ENCODE measurements at regions not wholly inside any gene's neighbourhood (a gene's known extent, or its start where the extent isn't known, plus 50 kb on each side); places are given as distances from the start of the nearest gene placed in this dataset.

GRCh38 chr4:133812954-133813353 is 388.6 kb downstream of the PABPC4L start (continued):
- TF ChIP-seq RORB (CRISPR knock-in tag; IDR thresholded peaks at IDR 0.05): no peak
- no peak for TF ChIP-seq IRF2 (CRISPR knock-in tag; IDR thresholded peaks at IDR 0.05; ENCODE audit: borderline replicate concordance, low read depth)
- no peak for TF ChIP-seq ZNF138 (CRISPR knock-in tag; conservative IDR thresholded peaks at IDR 0.05)
- TF ChIP-seq SP1 (CRISPR knock-in tag; conservative IDR thresholded peaks at IDR 0.05): no peak

GRCh38 chr4:133812236-133812635 is 389.4 kb downstream of the PABPC4L start:
- CTCF ChIA-PET: interaction anchor here (0.7 kb wide), 1 partner anchor 61 kb away, joined by 3 read pairs; no protein-coding TSS in a partner anchor
- no peaks in the 10 kb centered on the region for H3K27me3 Mint-ChIP-seq (ENCODE audit: low read depth)
- H3K27ac Mint-ChIP-seq: no peak overlapping the region
- H3K9me3 Mint-ChIP-seq: no peaks in the 10 kb centered on the region; the same call in none of the 2 replicates
- DNase-seq (ENCODE audit: low spot score) (no peak), ATAC-seq (no peak)
- no peak for TF ChIP-seq ZNF532 (CRISPR knock-in tag; IDR thresholded peaks at IDR 0.05; ENCODE audit: borderline replicate concordance)
- TF ChIP-seq, protein P1, sequence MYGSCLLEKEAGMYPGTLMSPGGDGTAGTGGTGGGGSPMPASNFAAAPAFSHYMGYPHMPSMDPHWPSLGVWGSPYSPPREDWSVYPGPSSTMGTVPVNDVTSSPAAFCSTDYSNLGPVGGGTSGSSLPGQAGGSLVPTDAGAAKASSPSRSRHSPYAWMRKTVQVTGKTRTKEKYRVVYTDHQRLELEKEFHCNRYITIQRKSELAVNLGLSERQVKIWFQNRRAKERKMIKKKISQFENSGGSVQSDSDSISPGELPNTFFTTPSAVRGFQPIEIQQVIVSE (CRISPR knock-in tag; IDR thresholded peaks at IDR 0.05; ENCODE audit: borderline replicate concordance): no peak
- TF ChIP-seq ZNF121 (CRISPR knock-in tag; IDR thresholded peaks at IDR 0.05): no peak
- no peak for TF ChIP-seq GTF2I (CRISPR knock-in tag; conservative IDR thresholded peaks at IDR 0.05)
- no peak for TF ChIP-seq ZNF281 (CRISPR knock-in tag; IDR thresholded peaks at IDR 0.05)
- H3K36me3 Mint-ChIP-seq: peaks cover 12% of the 10 kb centered on the region
- H3K4me3 Mint-ChIP-seq: no peak overlapping the region
- no peaks in the 10 kb centered on the region for H3K4me1 Mint-ChIP-seq
- POLR2A ChIA-PET: no interaction called here

DNA sequence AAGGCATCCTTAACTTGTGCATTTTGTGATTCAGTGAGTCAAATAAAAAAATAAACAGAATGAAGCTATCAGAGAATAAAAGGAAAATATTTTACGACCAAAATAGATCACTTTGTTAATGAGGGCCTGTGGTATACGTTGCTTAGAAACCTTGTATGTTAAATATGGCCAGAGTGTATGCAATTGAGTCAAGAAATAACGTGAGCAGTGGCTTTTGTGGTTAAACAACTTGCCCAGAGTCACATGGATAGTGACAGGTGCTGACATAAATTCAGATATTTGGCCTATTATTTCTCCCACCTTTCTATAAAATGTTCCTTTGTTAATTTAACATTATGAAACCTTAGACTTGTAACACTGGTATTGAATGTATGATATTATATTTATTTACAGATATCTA is 393.4 kb downstream of the PABPC4L start:
- Mint-ChIP-seq H3K27ac (no peak overlapping the region), H3K4me1 (no peaks in the 10 kb centered on the region), H3K4me3 (no peak overlapping the region), H3K27me3 (ENCODE audit: low read depth) (no peaks in the 10 kb centered on the region), H3K36me3 (no peaks in the 10 kb centered on the region), H3K9me3 (no peaks in the 10 kb centered on the region)
- no peak for ATAC-seq
- no peak for DNase-seq (ENCODE audit: low spot score)
- CTCF ChIA-PET: no interaction called here
- POLR2A ChIA-PET: no interaction called here
- no peak for TF ChIP-seq GTF2I (CRISPR knock-in tag; conservative IDR thresholded peaks at IDR 0.05)
- no peak for TF ChIP-seq ZMAT4 (CRISPR knock-in tag; IDR thresholded peaks at IDR 0.05)
- no peak for TF ChIP-seq RELA (CRISPR knock-in tag; IDR thresholded peaks at IDR 0.05; ENCODE audit: borderline replicate concordance)
- no peak for TF ChIP-seq JUN (CRISPR knock-in tag; IDR thresholded peaks at IDR 0.05)
- no peak for TF ChIP-seq ZNF512 (CRISPR knock-in tag; IDR thresholded peaks at IDR 0.05; ENCODE audit: borderline replicate concordance)
- no peak for TF ChIP-seq KAT7 (CRISPR knock-in tag; IDR thresholded peaks at IDR 0.05; ENCODE audit: borderline replicate concordance)
- TF ChIP-seq, protein P2, sequence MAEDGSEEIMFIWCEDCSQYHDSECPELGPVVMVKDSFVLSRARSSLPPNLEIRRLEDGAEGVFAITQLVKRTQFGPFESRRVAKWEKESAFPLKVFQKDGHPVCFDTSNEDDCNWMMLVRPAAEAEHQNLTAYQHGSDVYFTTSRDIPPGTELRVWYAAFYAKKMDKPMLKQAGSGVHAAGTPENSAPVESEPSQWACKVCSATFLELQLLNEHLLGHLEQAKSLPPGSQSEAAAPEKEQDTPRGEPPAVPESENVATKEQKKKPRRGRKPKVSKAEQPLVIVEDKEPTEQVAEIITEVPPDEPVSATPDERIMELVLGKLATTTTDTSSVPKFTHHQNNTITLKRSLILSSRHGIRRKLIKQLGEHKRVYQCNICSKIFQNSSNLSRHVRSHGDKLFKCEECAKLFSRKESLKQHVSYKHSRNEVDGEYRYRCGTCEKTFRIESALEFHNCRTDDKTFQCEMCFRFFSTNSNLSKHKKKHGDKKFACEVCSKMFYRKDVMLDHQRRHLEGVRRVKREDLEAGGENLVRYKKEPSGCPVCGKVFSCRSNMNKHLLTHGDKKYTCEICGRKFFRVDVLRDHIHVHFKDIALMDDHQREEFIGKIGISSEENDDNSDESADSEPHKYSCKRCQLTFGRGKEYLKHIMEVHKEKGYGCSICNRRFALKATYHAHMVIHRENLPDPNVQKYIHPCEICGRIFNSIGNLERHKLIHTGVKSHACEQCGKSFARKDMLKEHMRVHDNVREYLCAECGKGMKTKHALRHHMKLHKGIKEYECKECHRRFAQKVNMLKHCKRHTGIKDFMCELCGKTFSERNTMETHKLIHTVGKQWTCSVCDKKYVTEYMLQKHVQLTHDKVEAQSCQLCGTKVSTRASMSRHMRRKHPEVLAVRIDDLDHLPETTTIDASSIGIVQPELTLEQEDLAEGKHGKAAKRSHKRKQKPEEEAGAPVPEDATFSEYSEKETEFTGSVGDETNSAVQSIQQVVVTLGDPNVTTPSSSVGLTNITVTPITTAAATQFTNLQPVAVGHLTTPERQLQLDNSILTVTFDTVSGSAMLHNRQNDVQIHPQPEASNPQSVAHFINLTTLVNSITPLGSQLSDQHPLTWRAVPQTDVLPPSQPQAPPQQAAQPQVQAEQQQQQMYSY (CRISPR knock-in tag; IDR thresholded peaks at IDR 0.05): no peak
- TF ChIP-seq ZNF138 (CRISPR knock-in tag; conservative IDR thresholded peaks at IDR 0.05): no peak
- TF ChIP-seq ZNF263 (CRISPR knock-in tag; IDR thresholded peaks at IDR 0.05; ENCODE audit: low read depth): no peak
- no peak for TF ChIP-seq NFE2L1 (CRISPR knock-in tag; IDR thresholded peaks at IDR 0.05)
- TF ChIP-seq NR2C2 (CRISPR knock-in tag; IDR thresholded peaks at IDR 0.05): no peak
- TF ChIP-seq JAZF1 (CRISPR knock-in tag; IDR thresholded peaks at IDR 0.05): no peak

Measured in WTC11 (cell line).